Smooth muscle cell (in vitro differentiated cells): ENCODE measurements at regions not wholly inside any gene's neighbourhood (a gene's known extent, or its start where the extent isn't known, plus 50 kb on each side); places are given as distances from the start of the nearest gene placed in this dataset.

Source experiments
- DNase-seq: peaks from one replicate; lab custom pipeline; 2025; ENCODE audit not compliant: unreplicated experiment; lab: John Stamatoyannopoulos, UW
- H2AFZ ChIP-seq: fragments of 200-600 bp; sonication (generic); 2 replicates; pipeline ENCODE4 v1.6.0; 2016; ENCODE audit warnings: antibody characterized with exemption, low read depth, mild to moderate bottlenecking
- H3F3A ChIP-seq: fragments of 200-600 bp; sonication (generic); 2 replicates; pipeline ENCODE4 v1.6.0; 2017; ENCODE audit warnings: antibody characterized with exemption, low read depth
- H3K27ac ChIP-seq: fragments of 200-600 bp; sonication (generic); 2 replicates; pipeline ENCODE4 v1.5.1; 2016; ENCODE audit warnings: low read depth, mild to moderate bottlenecking
- H3K27me3 ChIP-seq: fragments of 200-600 bp; sonication (generic); 2 replicates; pipeline ENCODE4 v1.6.1; 2016; ENCODE audit warnings: low read depth, mild to moderate bottlenecking
- H3K36me3 ChIP-seq: fragments of 200-600 bp; sonication (generic); 2 replicates; pipeline ENCODE4 v1.5.1; 2016; ENCODE audit warnings: low read depth
- H3K4me1 ChIP-seq: fragments of 200-600 bp; sonication (generic); 2 replicates; pipeline ENCODE4 v1.5.1; 2016; ENCODE audit warnings: low read depth
- H3K4me2 ChIP-seq: fragments of 200-600 bp; sonication (generic); 2 replicates; pipeline ENCODE4 v1.6.0; 2016; ENCODE audit warnings: mild to moderate bottlenecking
- H3K4me3 ChIP-seq: fragments of 200-600 bp; sonication (generic); 2 replicates; pipeline ENCODE4 v1.5.1; 2016; ENCODE audit warnings: mild to moderate bottlenecking
- H3K79me2 ChIP-seq: fragments of 200-600 bp; sonication (generic); 2 replicates; pipeline ENCODE4 v1.6.0; 2016; ENCODE audit warnings: low read depth, mild to moderate bottlenecking
- H3K9ac ChIP-seq: fragments of 200-600 bp; sonication (generic); 2 replicates; pipeline ENCODE4 v1.6.0; 2016; ENCODE audit warnings: low read depth
- H3K9me3 ChIP-seq: fragments of 200-600 bp; sonication (generic); replicated peaks from 2 replicates; pipeline ENCODE4 v1.5.1; 2016; ENCODE audit warnings: low read depth
- H4K20me1 ChIP-seq: fragments of 200-600 bp; sonication (generic); 2 replicates; pipeline ENCODE4 v1.6.0; 2016; ENCODE audit warnings: low read depth
- CTCF ChIP-seq: fragments of 200-600 bp; sonication (generic); IDR thresholded peaks from 2 replicates; pipeline ENCODE4 v1.5.1; 2017; ENCODE audit warnings: borderline replicate concordance, mild to moderate bottlenecking, antibody characterized with exemption; ENCODE audit not compliant: insufficient read depth, poor library complexity, severe bottlenecking
- WGBS: methylation state at CpG from one replicate; pipeline ENCODE4 v1.1.7; 2016; ENCODE audit warnings: low lambda C conversion rate; 5-methylcytosine and 5-hydroxymethylcytosine counted together

DNA sequence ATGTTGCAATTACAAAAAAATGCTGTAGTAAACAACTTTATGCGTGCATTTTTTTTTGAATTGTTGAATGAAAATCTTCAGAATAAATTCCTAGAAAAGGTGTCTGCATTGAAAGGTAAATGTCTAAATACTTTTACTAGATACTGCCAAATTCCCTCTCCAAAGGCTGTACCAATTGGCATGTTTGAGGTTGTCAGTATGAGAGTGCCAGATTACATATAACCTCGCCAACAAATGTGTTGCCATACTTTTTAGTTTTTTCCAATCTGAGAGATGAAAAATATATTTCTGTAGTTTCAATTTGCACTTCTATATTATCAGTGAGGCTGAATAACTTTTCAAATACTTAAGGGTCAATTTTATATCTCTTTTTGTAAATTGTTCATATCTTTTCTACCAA, 261.5 kb upstream of the TARS1 start:
- Histone ChIP-seq H3K4me1 (no peaks in the 10 kb centered on the region), H3K4me2 (no peak overlapping the region), H3K9me3 (no peaks in the 10 kb centered on the region), H3K9ac (no peak overlapping the region), H3K27ac (no peak overlapping the region), H3F3A (no peaks in the 10 kb centered on the region), H3K27me3 (no peaks in the 10 kb centered on the region), H4K20me1 (no peaks in the 10 kb centered on the region), H3K4me3 (no peak overlapping the region), H3K79me2 (no peaks in the 10 kb centered on the region), H2AFZ (no peak overlapping the region), H3K36me3 (no peaks in the 10 kb centered on the region)
- no peak for TF ChIP-seq CTCF
- DNase-seq, result no peak
- WGBS, result 87% methylated on average over 2 of the region's 2 CpGs

DNA sequence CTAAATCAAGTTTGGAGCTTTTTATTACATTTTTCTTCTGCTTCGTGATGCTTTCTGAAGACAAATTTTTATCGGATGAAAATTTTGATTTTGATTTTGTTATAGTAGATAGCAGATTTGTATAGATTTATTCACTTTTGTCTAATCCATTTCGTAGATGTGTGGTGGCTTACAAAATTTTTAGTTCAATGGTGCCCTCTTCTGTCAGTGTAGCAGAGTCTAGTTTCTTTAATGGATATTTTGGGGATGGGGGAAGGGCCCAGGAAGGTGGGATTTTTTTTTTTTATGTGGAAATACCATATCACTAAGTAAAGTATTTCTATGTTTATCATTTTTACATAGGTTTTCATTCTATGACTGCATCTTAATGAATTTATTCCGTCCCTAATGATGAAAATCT, 259.9 kb upstream of the TARS1 start:
- no peaks in the 10 kb centered on the region for H3K4me1 ChIP-seq
- no peak overlapping the region for H3K27ac ChIP-seq
- H3F3A ChIP-seq, result no peaks in the 10 kb centered on the region
- peak; percentile 43 for TF ChIP-seq CTCF
- H3K79me2 ChIP-seq, result no peaks in the 10 kb centered on the region
- H3K36me3 ChIP-seq, result no peaks in the 10 kb centered on the region
- WGBS, result 62% methylated on average over 4 of the region's 4 CpGs
- no peak overlapping the region for H2AFZ ChIP-seq
- H3K4me2 ChIP-seq, result no peak overlapping the region
- no peaks in the 10 kb centered on the region for H3K9me3 ChIP-seq
- DNase-seq, result no peak
- H4K20me1 ChIP-seq, result no peaks in the 10 kb centered on the region
- H3K27me3 ChIP-seq, result no peaks in the 10 kb centered on the region
- H3K4me3 ChIP-seq, result no peak overlapping the region
- no peak overlapping the region for H3K9ac ChIP-seq

GRCh38 chr5:33182986-33183385, 257.8 kb upstream of the TARS1 start:
- no peak for DNase-seq

More at GRCh38 chr5:33182986-33183385, 257.8 kb upstream of the TARS1 start:
- Histone ChIP-seq H3K4me1 (no peaks in the 10 kb centered on the region), H4K20me1 (no peaks in the 10 kb centered on the region), H3K4me3 (no peak overlapping the region), H3K4me2 (no peak overlapping the region), H3K9me3 (no peaks in the 10 kb centered on the region), H2AFZ (no peak overlapping the region), H3F3A (no peaks in the 10 kb centered on the region), H3K9ac (no peak overlapping the region), H3K27ac (no peak overlapping the region), H3K27me3 (no peaks in the 10 kb centered on the region), H3K36me3 (no peaks in the 10 kb centered on the region), H3K79me2 (no peaks in the 10 kb centered on the region)
- TF ChIP-seq CTCF, result no peak
- 65% methylated on average over 4 of the region's 4 CpGs for WGBS
